Stomach (tissue), 8 donors: ENCODE measurements at regions not wholly inside any gene's neighbourhood (a gene's known extent, or its start where the extent isn't known, plus 50 kb on each side); places are given as distances from the start of the nearest gene placed in this dataset.

Experiments
- DNase-seq, 2 donors: peaks; one replicate each; pipeline versions ENCODE4 v3.0.0 to v3.0.0-alpha.2; 2013 to 2019
- H3K27ac ChIP-seq, 5 donors: fragments of 200-600 bp in 4 of 5; sonication (generic) in 4 of 5; one replicate each; pipeline ENCODE4 v1.5.1; 2013 to 2019; ENCODE audit warnings: mild to moderate bottlenecking in 1 of 5, moderate library complexity in 1 of 5
- H3K27me3 ChIP-seq, 3 donors: fragments of 200-600 bp; sonication (generic); one replicate each; pipeline ENCODE4 v1.5.1; 2017 to 2019; ENCODE audit warnings: mixed run types in 1 of 3
- H3K36me3 ChIP-seq, 4 donors: fragments of 200-600 bp; sonication (generic); 1 replicate in 3 of 4; 2 replicates in 1 of 4; pipeline ENCODE4 v1.5.1; 2016 to 2019
- H3K4me1 ChIP-seq, 4 donors: fragments of 200-600 bp; sonication (generic); one replicate each; pipeline ENCODE4 v1.5.1; 2016 to 2019
- H3K4me3 ChIP-seq, 4 donors: fragments of 200-600 bp; sonication (generic) in 3 of 4; one replicate each; pipeline ENCODE4 v1.5.1; 2016 to 2019; ENCODE audit warnings: mild to moderate bottlenecking in 1 of 4
- H3K9me3 ChIP-seq, 4 donors: fragments of 200-600 bp; sonication (generic); one replicate each; pipeline ENCODE4 v1.5.1; 2016 to 2019
- EP300 ChIP-seq: sonication (generic); formaldehyde crosslinking; IDR thresholded peaks from one replicate; pipeline ENCODE4 v1.6.1; 2017; ENCODE audit warnings: antibody characterized with exemption
- POLR2A ChIP-seq, 4 donors: fragments of 450-650 bp; IDR thresholded peaks; one replicate each; pipeline ENCODE4 v1.6.1; 2016; ENCODE audit warnings: antibody characterized with exemption in 4 of 4, control low read depth in 2 of 4, mild to moderate bottlenecking in 1 of 4, moderate library complexity in 1 of 4
- POLR2AphosphoS5 ChIP-seq, 3 donors: sonication (generic); formaldehyde crosslinking; IDR thresholded peaks; one replicate each; pipeline ENCODE4 v1.6.1; 2016; ENCODE audit warnings: antibody characterized with exemption in 3 of 3
- WGBS, 5 donors: extraction: QIAGEN DNeasy Blood & Tissue Kit in 3 of 5; methylation state at CpG; one replicate each; pipeline versions ENCODE4 v1.1.5 to v1.1.7; 2013 to 2018; 5-methylcytosine and 5-hydroxymethylcytosine counted together
- intact Hi-C: fragments of 100-400 bp; cut with DNase I; formaldehyde crosslinking; loops from one replicate; pipeline ENCODE4 v1.15.1; 2023; ENCODE audit warnings: low total_unique reads
- TF ChIP-seq, protein P1 (sequence below), 7 experiments: fragments of 450-650 bp in 4 of 7; fragments of 200-600 bp in 3 of 7; sonication (generic) in 3 of 7; IDR thresholded peaks; one replicate each; pipeline ENCODE4 v1.5.1; 2016 to 2019; ENCODE audit warnings: antibody characterized with exemption in 7 of 7, control low read depth in 2 of 7, mild to moderate bottlenecking in 1 of 7
- donor health status: healthy with polysubstance abuse.
- donor health status: Bipolar disorder and iron deficiency.
- donor health status: healthy.

DNA sequence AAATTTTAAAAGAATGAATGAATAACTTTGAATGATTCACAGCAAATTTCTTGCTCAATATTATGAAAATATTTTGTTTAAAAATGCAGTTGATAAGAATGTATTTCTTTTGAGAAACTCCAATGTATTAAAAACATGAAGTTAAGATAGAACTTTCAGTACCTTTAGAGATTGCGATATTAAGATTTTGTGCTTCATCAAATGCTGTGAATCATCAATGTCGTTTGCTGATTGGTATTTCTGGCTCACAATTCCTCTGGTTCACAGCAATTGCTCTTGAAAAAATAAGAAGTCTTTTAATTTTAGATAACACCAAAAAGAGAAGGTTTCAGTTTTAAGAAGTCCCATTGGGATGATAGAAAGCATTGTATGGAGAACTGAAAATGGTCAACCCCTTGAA lies 228.7 kb downstream of the IKZF2 start:
- Histone ChIP-seq H3K9me3 (peaks cover 0 to 9% (median 4%) of the 10 kb centered on the region in 4 donors), H3K27me3 (no peaks in the 10 kb centered on the region), H3K4me1 (no peaks in the 10 kb centered on the region), H3K36me3 (no peaks in the 10 kb centered on the region), H3K4me3 (no peak overlapping the region), H3K27ac (no peak overlapping the region)
- intact Hi-C loops = no loop called here
- 91 to 93% (median 91%) methylated on average over 2 of the region's 2 CpGs for whole genome bisulfite sequencing, 5 donors
- TF ChIP-seq POLR2AphosphoS5 (IDR thresholded peaks at IDR 0.05) = no peak
- TF ChIP-seq EP300 = no peak
- DNase-seq = no peak

DNA sequence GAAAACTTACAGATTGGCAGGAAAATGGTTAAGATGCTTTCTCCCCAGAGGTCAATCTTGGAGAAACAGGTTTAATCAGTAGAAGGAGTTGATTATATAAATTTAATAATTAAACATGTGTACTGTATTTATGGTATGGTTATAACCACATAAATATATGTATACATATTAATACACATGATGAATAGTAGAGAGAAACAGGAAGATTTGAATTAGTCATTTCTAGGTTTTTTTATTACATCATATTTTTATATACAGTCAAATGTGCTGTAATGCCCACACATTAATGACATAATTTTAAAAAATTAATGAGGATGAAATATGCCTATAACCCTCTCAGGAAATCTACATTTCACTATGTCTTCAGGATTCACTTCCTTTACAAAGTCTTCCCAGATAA lies 229.7 kb downstream of the IKZF2 start:
- Histone ChIP-seq H3K27ac (no peak overlapping the region), H3K36me3 (no peaks in the 10 kb centered on the region), H3K4me1 (no peaks in the 10 kb centered on the region), H3K4me3 (no peak overlapping the region), H3K27me3 (no peaks in the 10 kb centered on the region), H3K9me3 (peaks cover 0 to 9% (median 4%) of the 10 kb centered on the region in 4 donors)
- intact Hi-C loops = no loop called here
- no peak for DNase-seq
- TF ChIP-seq EP300 (no peak), POLR2AphosphoS5 (IDR thresholded peaks at IDR 0.05) (no peak), POLR2A (IDR thresholded peaks at IDR 0.05) (no peak)
- TF ChIP-seq, protein P1, sequence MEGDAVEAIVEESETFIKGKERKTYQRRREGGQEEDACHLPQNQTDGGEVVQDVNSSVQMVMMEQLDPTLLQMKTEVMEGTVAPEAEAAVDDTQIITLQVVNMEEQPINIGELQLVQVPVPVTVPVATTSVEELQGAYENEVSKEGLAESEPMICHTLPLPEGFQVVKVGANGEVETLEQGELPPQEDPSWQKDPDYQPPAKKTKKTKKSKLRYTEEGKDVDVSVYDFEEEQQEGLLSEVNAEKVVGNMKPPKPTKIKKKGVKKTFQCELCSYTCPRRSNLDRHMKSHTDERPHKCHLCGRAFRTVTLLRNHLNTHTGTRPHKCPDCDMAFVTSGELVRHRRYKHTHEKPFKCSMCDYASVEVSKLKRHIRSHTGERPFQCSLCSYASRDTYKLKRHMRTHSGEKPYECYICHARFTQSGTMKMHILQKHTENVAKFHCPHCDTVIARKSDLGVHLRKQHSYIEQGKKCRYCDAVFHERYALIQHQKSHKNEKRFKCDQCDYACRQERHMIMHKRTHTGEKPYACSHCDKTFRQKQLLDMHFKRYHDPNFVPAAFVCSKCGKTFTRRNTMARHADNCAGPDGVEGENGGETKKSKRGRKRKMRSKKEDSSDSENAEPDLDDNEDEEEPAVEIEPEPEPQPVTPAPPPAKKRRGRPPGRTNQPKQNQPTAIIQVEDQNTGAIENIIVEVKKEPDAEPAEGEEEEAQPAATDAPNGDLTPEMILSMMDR (IDR thresholded peaks at IDR 0.05) = no peak

DNA sequence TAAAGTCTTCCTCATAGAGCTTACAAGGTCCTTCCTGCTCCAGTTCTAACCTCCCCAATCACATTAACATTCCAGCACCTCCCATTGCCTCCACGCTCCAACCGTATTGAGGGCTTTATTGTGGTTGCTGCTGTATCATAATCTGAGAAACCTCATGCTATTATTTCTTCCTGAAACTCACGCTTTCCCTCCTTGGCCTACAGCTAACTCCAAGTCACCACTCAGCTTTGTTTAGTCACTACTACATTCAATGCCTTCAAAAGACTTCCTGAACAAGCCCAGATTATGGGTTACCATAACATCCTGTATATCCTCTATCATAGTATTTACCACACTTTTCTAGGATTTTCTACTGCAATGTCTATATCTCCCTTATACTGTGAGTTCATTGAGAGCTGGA lies 230.4 kb downstream of the IKZF2 start:
- no peaks in the 10 kb centered on the region for H3K27me3 ChIP-seq
- no peak for DNase-seq
- 78 to 93% (median 86%) methylated on average over 3 of the region's 3 CpGs for WGBS, 5 donors
- H3K4me1 ChIP-seq = no peaks in the 10 kb centered on the region
- TF ChIP-seq POLR2AphosphoS5 (IDR thresholded peaks at IDR 0.05) (no peak), EP300 (no peak), POLR2A (IDR thresholded peaks at IDR 0.05) (no peak)
- TF ChIP-seq, protein P1 (IDR thresholded peaks at IDR 0.05) = no peak
- H3K9me3 ChIP-seq = peaks cover 0 to 9% (median 4%) of the 10 kb centered on the region in 4 donors
- intact Hi-C loops = no loop called here
- no peak overlapping the region for H3K4me3 ChIP-seq
- H3K36me3 ChIP-seq = no peaks in the 10 kb centered on the region
- no peak overlapping the region for H3K27ac ChIP-seq

DNA sequence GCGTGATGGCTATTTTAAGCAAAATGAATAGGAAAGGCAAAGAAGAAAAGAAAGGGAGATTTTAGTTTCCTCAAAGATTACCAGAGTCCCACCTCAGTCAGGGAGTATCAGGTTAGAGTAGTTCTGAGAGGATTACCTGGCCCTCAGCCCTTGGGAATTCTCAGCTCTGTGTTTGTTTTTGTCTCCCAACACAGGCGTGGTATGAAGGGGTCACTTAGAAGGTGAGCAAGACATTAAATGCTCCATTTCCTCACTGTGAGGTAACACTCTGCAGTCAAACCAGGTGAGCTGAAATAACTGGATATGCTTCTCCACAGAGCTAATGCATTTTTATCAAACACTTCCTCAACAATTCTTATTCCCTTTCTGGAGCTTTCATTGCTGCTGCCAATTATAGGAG lies 232.2 kb downstream of the IKZF2 start:
- intact Hi-C loops = no loop called here
- peaks cover 0 to 8% (median 0%) of the 10 kb centered on the region in 4 donors for H3K4me1 ChIP-seq
- H3K4me3 ChIP-seq = no peak overlapping the region
- H3K36me3 ChIP-seq = no peaks in the 10 kb centered on the region
- no peaks in the 10 kb centered on the region for H3K9me3 ChIP-seq
- WGBS, 5 donors = 32 to 49% (median 45%) methylated on average over 2 of the region's 2 CpGs
- TF ChIP-seq EP300 = no peak
- TF ChIP-seq, protein P1 (IDR thresholded peaks at IDR 0.05) = no peak
- no peak for TF ChIP-seq POLR2AphosphoS5 (IDR thresholded peaks at IDR 0.05)
- TF ChIP-seq POLR2A (IDR thresholded peaks at IDR 0.05) = no peak
- H3K27ac ChIP-seq = no peak overlapping the region
- no peaks in the 10 kb centered on the region for H3K27me3 ChIP-seq
- peak in 1 of 2 donors; percentile 74 for DNase-seq

DNA sequence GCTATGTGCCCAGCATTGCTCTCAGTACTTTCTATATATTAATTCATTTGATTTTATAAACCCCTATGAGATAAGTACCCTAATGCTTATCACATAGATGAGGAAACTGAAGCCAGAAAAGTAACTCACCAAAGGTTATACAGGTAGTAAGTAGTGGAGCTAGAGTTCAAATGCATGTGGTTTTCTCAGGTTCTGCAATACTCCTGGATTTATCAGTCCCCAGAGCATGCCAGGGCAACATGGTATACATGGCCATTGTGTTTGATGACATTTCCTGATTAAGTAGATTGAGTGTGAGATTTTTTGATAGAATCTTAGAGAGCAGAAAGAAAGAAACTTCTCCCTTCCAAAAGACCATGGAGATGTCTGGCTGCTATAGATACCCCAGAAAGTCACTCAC lies 233.1 kb downstream of the IKZF2 start:
- Histone ChIP-seq H3K9me3 (no peaks in the 10 kb centered on the region), H3K27ac (no peak overlapping the region), H3K4me1 (peaks cover 0 to 8% (median 0%) of the 10 kb centered on the region in 4 donors), H3K4me3 (no peak overlapping the region), H3K36me3 (no peaks in the 10 kb centered on the region), H3K27me3 (no peaks in the 10 kb centered on the region)
- no peak for TF ChIP-seq POLR2A (IDR thresholded peaks at IDR 0.05)
- TF ChIP-seq, protein P1 (IDR thresholded peaks at IDR 0.05) = no peak
- no peak for TF ChIP-seq EP300
- no peak for TF ChIP-seq POLR2AphosphoS5 (IDR thresholded peaks at IDR 0.05)
- intact Hi-C loops = no loop called here
- no peak for DNase-seq
